Brain microvascular endothelial cell (primary cell): ENCODE measurements at regions not wholly inside any gene's neighbourhood (a gene's known extent, or its start where the extent isn't known, plus 50 kb on each side); places are given as distances from the start of the nearest gene placed in this dataset.
A peak's percentile ranks its signal among the peaks of the same experiment; 100 is the strongest.

Experiments
- DNase-seq: peaks from one replicate; pipeline ENCODE4 v3.0.0-alpha.2; 2020
- H3K27ac ChIP-seq: fragments of 250-450 bp; sonication (Bioruptor Pico); 2 replicates; pipeline ENCODE4 v1.5.1; 2020; ENCODE audit warnings: mild to moderate bottlenecking, moderate library complexity
- H3K27me3 ChIP-seq: fragments of 250-450 bp; sonication (Bioruptor Pico); replicated peaks from 2 replicates; pipeline ENCODE4 v1.5.1; 2020; ENCODE audit warnings: mild to moderate bottlenecking
- H3K36me3 ChIP-seq: fragments of 250-450 bp; sonication (Bioruptor Pico); replicated peaks from 2 replicates; pipeline ENCODE4 v1.5.1; 2020; ENCODE audit warnings: mild to moderate bottlenecking
- H3K4me3 ChIP-seq: 2 replicates; pipeline ENCODE4 v1.5.1; 2011; ENCODE audit warnings: low read depth, mild to moderate bottlenecking, control low read depth, low read length, moderate library complexity
- CTCF ChIP-seq: IDR thresholded peaks from 2 replicates; pipeline ENCODE4 v1.5.1; 2011; ENCODE audit warnings: low read depth, mild to moderate bottlenecking, moderate library complexity, low read length, control low read depth, inconsistent platforms; ENCODE audit errors: missing control alignments
- in situ Hi-C: cut with HindIII; loops from 2 replicates; pipeline ENCODE4 v1.10.0; 2017; ENCODE audit warnings: low sequenced_read_pairs, low pct_ligation_motif_present

GRCh38 chr16:87054154-87054553, 263.0 kb downstream of the C16orf95 start:
- no peaks in the 10 kb centered on the region for H3K27me3 ChIP-seq
- no peak for TF ChIP-seq CTCF
- in situ Hi-C loops: no loop called here

GRCh38 chr16:87054856-87055255, 262.3 kb downstream of the C16orf95 start:
- in situ Hi-C loops: no loop called here
- TF ChIP-seq CTCF: no peak
- Histone ChIP-seq H3K36me3 (no peaks in the 10 kb centered on the region), H3K27me3 (no peaks in the 10 kb centered on the region), H3K4me3 (no peak overlapping the region), H3K27ac (no peak overlapping the region)
- no peak for DNase-seq

More at GRCh38 chr16:87054154-87054553, 263.0 kb downstream of the C16orf95 start:
- no peak overlapping the region for H3K4me3 ChIP-seq
- no peaks in the 10 kb centered on the region for H3K36me3 ChIP-seq
- H3K27ac ChIP-seq: no peak overlapping the region
- DNase-seq: no peak

- H3K4me3 ChIP-seq: no peak overlapping the region
- peak; percentile 48 for DNase-seq
- H3K27ac ChIP-seq: no peak overlapping the region
- in situ Hi-C loops: no loop called here
- peak; percentile 58 for TF ChIP-seq CTCF
- H3K36me3 ChIP-seq: no peaks in the 10 kb centered on the region
- H3K27me3 ChIP-seq: no peaks in the 10 kb centered on the region
Measured at GRCh38 chr16:87056083-87056482, 261.1 kb downstream of the C16orf95 start.

- in situ Hi-C loops: no loop called here
- no peak for TF ChIP-seq CTCF
- Histone ChIP-seq H3K36me3 (no peaks in the 10 kb centered on the region), H3K4me3 (no peak overlapping the region), H3K27me3 (no peaks in the 10 kb centered on the region), H3K27ac (no peak overlapping the region)
- DNase-seq: no peak
Measured at GRCh38 chr16:87056551-87056950, 260.6 kb downstream of the C16orf95 start.

- Histone ChIP-seq H3K27me3 (no peaks in the 10 kb centered on the region), H3K4me3 (no peak overlapping the region), H3K36me3 (no peaks in the 10 kb centered on the region), H3K27ac (no peak overlapping the region)
- no peak for DNase-seq
- peak; percentile 41 for TF ChIP-seq CTCF
- in situ Hi-C loops: no loop called here
Measured at GRCh38 chr16:87057211-87057881, 259.8 kb downstream of the C16orf95 start.

- TF ChIP-seq CTCF: no peak
- DNase-seq: no peak
- no peaks in the 10 kb centered on the region for H3K36me3 ChIP-seq
- no peaks in the 10 kb centered on the region for H3K27me3 ChIP-seq
- in situ Hi-C loops: no loop called here
- H3K27ac ChIP-seq: no peak overlapping the region
- no peak overlapping the region for H3K4me3 ChIP-seq
Measured at GRCh38 chr16:87057951-87058560, 259.1 kb downstream of the C16orf95 start.
